H9 (cell line): ENCODE measurements at regions not wholly inside any gene's neighbourhood (a gene's known extent, or its start where the extent isn't known, plus 50 kb on each side); places are given as distances from the start of the nearest gene placed in this dataset.

Experiments
- DNase-seq: peaks from one replicate; pipeline ENCODE4 v3.0.0-alpha.2; 2017
- H2AFZ ChIP-seq: one replicate; pipeline ENCODE4 v1.6.1; 2013; ENCODE audit warnings: mild to moderate bottlenecking, low read length, control low read depth, moderate library complexity
- H2AK5ac ChIP-seq: 2 replicates; pipeline ENCODE4 v1.6.1; 2013; ENCODE audit warnings: low read length, control low read depth, mixed read lengths; ENCODE audit not compliant: insufficient read length
- H2BK120ac ChIP-seq: one replicate; pipeline ENCODE4 v1.6.1; 2013; ENCODE audit warnings: low read depth, mild to moderate bottlenecking, low read length, control low read depth, inconsistent platforms; ENCODE audit not compliant: poor library complexity, severe bottlenecking
- H2BK12ac ChIP-seq: 2 replicates; pipeline ENCODE4 v1.6.1; 2013; ENCODE audit warnings: low read length, control low read depth, mixed read lengths, low read depth; ENCODE audit not compliant: insufficient read length
- H2BK15ac ChIP-seq: 2 replicates; pipeline ENCODE4 v1.6.1; 2013; ENCODE audit warnings: low read depth, low read length, control low read depth
- H2BK20ac ChIP-seq: one replicate; pipeline ENCODE4 v1.6.1; 2013; ENCODE audit warnings: low read depth, mild to moderate bottlenecking, low read length, control low read depth, inconsistent platforms; ENCODE audit not compliant: poor library complexity, severe bottlenecking
- H2BK5ac ChIP-seq: 2 replicates; pipeline ENCODE4 v1.6.1; 2013; ENCODE audit warnings: low read length, control low read depth, mixed read lengths; ENCODE audit not compliant: insufficient read length
- H3K14ac ChIP-seq: 2 replicates; pipeline ENCODE4 v1.6.1; 2013; ENCODE audit warnings: low read length, control low read depth; ENCODE audit not compliant: insufficient read depth
- H3K18ac ChIP-seq: 2 replicates; pipeline ENCODE4 v1.6.1; 2013; ENCODE audit warnings: low read depth, mild to moderate bottlenecking, mixed read lengths, low read length, control low read depth; ENCODE audit not compliant: insufficient read length
- H3K23ac ChIP-seq: 2 replicates; pipeline ENCODE4 v1.6.1; 2013; ENCODE audit warnings: low read length, control low read depth, mixed read lengths, low read depth; ENCODE audit not compliant: insufficient read length
- H3K23me2 ChIP-seq: 2 replicates; pipeline ENCODE4 v1.6.1; 2013; ENCODE audit warnings: low read depth, mild to moderate bottlenecking, mixed read lengths, low read length, control low read depth; ENCODE audit not compliant: insufficient read length, poor library complexity, severe bottlenecking
- H3K27ac ChIP-seq: 2 replicates; pipeline ENCODE4 v1.5.1; 2013; ENCODE audit warnings: low read length, control low read depth, mixed read lengths, low read depth; ENCODE audit not compliant: insufficient read length
- H3K27me3 ChIP-seq: 2 replicates; pipeline ENCODE4 v1.6.1; 2013; ENCODE audit warnings: low read length, control low read depth, inconsistent platforms; ENCODE audit not compliant: insufficient read depth
- H3K4ac ChIP-seq: 2 replicates; pipeline ENCODE4 v1.6.1; 2013; ENCODE audit warnings: low read depth, mild to moderate bottlenecking, control low read depth, inconsistent platforms, low read length, moderate library complexity
- H3K4me1 ChIP-seq: 2 replicates; pipeline ENCODE4 v1.6.1; 2013; ENCODE audit warnings: low read length, control low read depth, inconsistent platforms; ENCODE audit not compliant: insufficient read depth
- H3K4me2 ChIP-seq: 2 replicates; pipeline ENCODE4 v1.6.1; 2013; ENCODE audit warnings: low read length, control low read depth, mixed read lengths; ENCODE audit not compliant: insufficient read length, insufficient read depth
- H3K56ac ChIP-seq: 2 replicates; pipeline ENCODE4 v1.6.1; 2013; ENCODE audit warnings: low read depth, mild to moderate bottlenecking, mixed read lengths, low read length, control low read depth; ENCODE audit not compliant: insufficient read length
- H3K79me1 ChIP-seq: 2 replicates; pipeline ENCODE4 v1.6.1; 2013; ENCODE audit warnings: low read depth, mild to moderate bottlenecking, moderate library complexity, low read length, control low read depth, inconsistent platforms; ENCODE audit not compliant: insufficient read depth, poor library complexity, severe bottlenecking
- H3K79me2 ChIP-seq: 2 replicates; pipeline ENCODE4 v1.6.1; 2013; ENCODE audit warnings: low read length, control low read depth, inconsistent platforms; ENCODE audit not compliant: insufficient read depth
- H3K9ac ChIP-seq: 2 replicates; pipeline ENCODE4 v1.6.1; 2013; ENCODE audit warnings: low read length, control low read depth, mixed read lengths; ENCODE audit not compliant: insufficient read length; ENCODE audit errors: extremely low read depth
- H3K9me3 ChIP-seq: one replicate; pipeline ENCODE4 v1.6.1; 2013; ENCODE audit warnings: low read depth, low read length, inconsistent platforms; ENCODE audit not compliant: control insufficient read depth
- H3T11ph ChIP-seq: one replicate; pipeline ENCODE4 v1.6.1; 2013; ENCODE audit warnings: mild to moderate bottlenecking, low read length, control low read depth, inconsistent platforms
- H4K20me1 ChIP-seq: one replicate; pipeline ENCODE4 v1.6.1; 2013; ENCODE audit not compliant: control insufficient read depth, insufficient read length, insufficient read depth
- H4K5ac ChIP-seq: 2 replicates; pipeline ENCODE4 v1.6.1; 2013; ENCODE audit warnings: low read depth, mild to moderate bottlenecking, mixed read lengths, low read length, control low read depth; ENCODE audit not compliant: insufficient read length
- H4K8ac ChIP-seq: replicated peaks from 2 replicates; pipeline ENCODE4 v1.6.1; 2013; ENCODE audit warnings: low read length, control low read depth, mixed read lengths, low read depth; ENCODE audit not compliant: insufficient read length
- H4K91ac ChIP-seq: 2 replicates; pipeline ENCODE4 v1.6.1; 2013; ENCODE audit warnings: low read depth, mild to moderate bottlenecking, moderate library complexity, mixed read lengths, low read length, control low read depth; ENCODE audit not compliant: insufficient read length
- H3K27ac Mint-ChIP-seq, 3 experiments: 2 replicates in 2 of 3; 3 replicates in 1 of 3; pipeline ENCODE4 v1.8.0; 2020 to 2021; ENCODE audit warnings: mixed read lengths in 3 of 3, mild to moderate bottlenecking in 1 of 3, moderate library complexity in 1 of 3
- H3K27me3 Mint-ChIP-seq: 2 replicates; pipeline ENCODE4 v1.8.0; 2021; ENCODE audit warnings: low read depth, mild to moderate bottlenecking, moderate library complexity, mixed read lengths
- H3K36me3 Mint-ChIP-seq, 3 experiments: 2 replicates in 2 of 3; 3 replicates in 1 of 3; pipeline ENCODE4 v1.8.0; 2020 to 2021; ENCODE audit warnings: low read depth in 3 of 3, mixed read lengths in 3 of 3; ENCODE audit not compliant: insufficient read depth in 1 of 3
- H3K4me1 Mint-ChIP-seq, 2 experiments: 2 replicates each; pipeline ENCODE4 v1.8.0; 2020; ENCODE audit warnings: mixed read lengths in 2 of 2
- H3K4me3 Mint-ChIP-seq, 2 experiments: 2 replicates in 1 of 2; 3 replicates in 1 of 2; pipeline ENCODE4 v1.8.0; 2020 to 2021; ENCODE audit warnings: mild to moderate bottlenecking in 2 of 2, mixed read lengths in 2 of 2, moderate library complexity in 1 of 2
- H3K9me3 Mint-ChIP-seq, 2 experiments: 2 replicates in 1 of 2; 3 replicates in 1 of 2; pipeline ENCODE4 v1.8.0; 2020; ENCODE audit warnings: mild to moderate bottlenecking in 2 of 2, mixed read lengths in 2 of 2, moderate library complexity in 1 of 2
- CTCF ChIP-seq: fragments of 200-600 bp; sonication (generic); conservative IDR thresholded peaks from 3 replicates; pipeline ENCODE4 v1.8.0; 2021; ENCODE audit warnings: antibody characterized with exemption, mild to moderate bottlenecking
- WGBS: extraction: QIAGEN DNeasy Blood & Tissue Kit; methylation state at CpG from one replicate; pipeline ENCODE4 v1.1.7; 2013; ENCODE audit warnings: missing lambda C conversion rate, low lambda C conversion rate, mixed read lengths; ENCODE audit not compliant: insufficient read length; ENCODE audit errors: extremely low coverage; 5-methylcytosine and 5-hydroxymethylcytosine counted together

- Histone ChIP-seq H3K4me2 (no peak overlapping the region), H3T11ph (no peak overlapping the region), H3K79me1 (no peaks in the 10 kb centered on the region), H3K4ac (no peak overlapping the region), H2BK120ac (no peak overlapping the region), H4K5ac (no peak overlapping the region), H3K27me3 (no peaks in the 10 kb centered on the region), H3K27ac (no peak overlapping the region), H4K91ac (no peak overlapping the region), H3K9ac (no peak overlapping the region), H2BK5ac (no peak overlapping the region), H2BK12ac (no peak overlapping the region), H2BK15ac (no peak overlapping the region), H3K23me2 (no peaks in the 10 kb centered on the region), H3K23ac (no peak overlapping the region), H2AK5ac (no peak overlapping the region), H2BK20ac (no peak overlapping the region), H2AFZ (no peak overlapping the region), H3K4me1 (peaks cover 10% of the 10 kb centered on the region), H3K18ac (no peak overlapping the region), H3K56ac (no peak overlapping the region), H4K20me1 (no peaks in the 10 kb centered on the region), H3K14ac (no peak overlapping the region), H3K79me2 (no peaks in the 10 kb centered on the region), H4K8ac (no peak overlapping the region), H3K9me3 (no peaks in the 10 kb centered on the region)
- H3K27me3 Mint-ChIP-seq, result no peaks in the 10 kb centered on the region
- H3K4me3 Mint-ChIP-seq, result no peak overlapping the region
- H3K9me3 Mint-ChIP-seq, result no peaks in the 10 kb centered on the region
- no peak for DNase-seq
- H3K27ac Mint-ChIP-seq, result no peak overlapping the region
- H3K36me3 Mint-ChIP-seq, result no peaks in the 10 kb centered on the region
- peaks cover 33 to 37% of the 10 kb centered on the region in 2 experiments for H3K4me1 Mint-ChIP-seq
- no peak for TF ChIP-seq CTCF
- WGBS, result no CpG with 5 or more reads among the region's 2 CpGs
Measured at GRCh38 chr9:26756881-26757280, 135.7 kb downstream of the CAAP1 start.
